Fibroblast of the aortic adventitia (primary cell): ENCODE measurements at regions not wholly inside any gene's neighbourhood (a gene's known extent, or its start where the extent isn't known, plus 50 kb on each side); places are given as distances from the start of the nearest gene placed in this dataset.

Source experiments
- DNase-seq: peaks from one replicate; pipeline ENCODE4 v3.0.0-alpha.2; 2010; ENCODE audit warnings: low read depth
- H3K4me3 ChIP-seq: 2 replicates; pipeline ENCODE4 v1.5.1; 2011; ENCODE audit warnings: low read depth, mild to moderate bottlenecking, control low read depth, low read length, moderate library complexity
- CTCF ChIP-seq: IDR thresholded peaks from 2 replicates; pipeline ENCODE4 v1.5.1; 2011; ENCODE audit warnings: mild to moderate bottlenecking, low read length, control low read depth, inconsistent platforms; ENCODE audit not compliant: insufficient read depth

GRCh38 chr13:99797691-99798090, 173.9 kb downstream of the ZIC5 start:
- no peak for DNase-seq
- no peak for TF ChIP-seq CTCF
- H3K4me3 ChIP-seq: no peak overlapping the region

- TF ChIP-seq CTCF: no peak
- H3K4me3 ChIP-seq: no peak overlapping the region
- DNase-seq: peak; percentile 37
These were observed 175.3 kb downstream of the ZIC5 start for GRCh38 chr13:99796175-99796819.

GRCh38 chr13:99792079-99792921, 179.3 kb downstream of the ZIC5 start:
- H3K4me3 ChIP-seq: no peak overlapping the region
- no peak for DNase-seq
- TF ChIP-seq CTCF: no peak

GRCh38 chr13:99782669-99783068, 188.9 kb downstream of the ZIC5 start:
- DNase-seq: no peak
- no peak for TF ChIP-seq CTCF
- no peak overlapping the region for H3K4me3 ChIP-seq

GRCh38 chr13:99778500-99778899, 193.1 kb downstream of the ZIC5 start:
- no peak for TF ChIP-seq CTCF
- DNase-seq: no peak
- no peak overlapping the region for H3K4me3 ChIP-seq

- no peak for DNase-seq
- no peak for TF ChIP-seq CTCF
- H3K4me3 ChIP-seq: no peak overlapping the region
These were observed 193.7 kb downstream of the ZIC5 start for GRCh38 chr13:99777873-99778272.
